ENCODE measurements at regions not wholly inside any gene's neighbourhood (a gene's known extent, or its start where the extent isn't known, plus 50 kb on each side); places are given as distances from the start of the nearest gene placed in this dataset.

DNA sequence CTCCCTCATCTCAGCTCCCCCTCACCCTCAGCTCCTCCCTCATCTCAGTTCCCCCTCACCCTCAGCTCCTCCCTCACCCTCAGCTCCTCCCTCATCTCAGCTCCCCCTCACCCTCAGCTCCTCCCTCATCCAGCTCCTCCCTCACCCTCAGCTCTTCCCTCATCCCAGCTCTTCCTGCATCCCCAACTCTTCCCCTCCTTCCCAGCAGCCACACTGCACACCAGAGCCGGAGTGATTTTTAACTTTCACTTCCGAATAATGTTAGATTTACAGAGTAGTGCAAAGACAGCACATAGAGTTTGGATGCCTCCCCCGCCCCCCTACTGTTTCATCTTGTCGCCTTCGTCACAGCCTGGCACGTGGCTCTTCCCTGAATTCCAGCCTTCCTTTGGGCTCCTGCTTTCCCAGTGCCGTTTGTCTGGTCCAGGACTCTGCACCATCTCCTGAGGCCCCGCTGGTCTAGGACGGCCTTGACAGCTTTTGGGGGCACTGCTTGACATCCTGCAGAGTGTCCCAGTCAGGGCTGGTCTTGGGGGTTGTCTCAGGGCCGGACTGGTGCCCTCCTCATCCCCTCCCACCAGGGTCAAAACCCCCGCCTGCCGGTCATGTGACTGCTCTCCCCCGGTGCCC, 110.2 kb downstream of the FAM53A start:
- Histone ChIP-seq H3K9me3 (no peaks in the 10 kb centered on the region), H3K4me2 (no peak overlapping the region), H3K4me1 (peaks cover 4% of the 10 kb centered on the region; the same call in 1 of the 3 replicates), H3K27ac (no peak overlapping the region), H3K4me3 (no peak overlapping the region)
- POLR2A ChIA-PET, result no interaction called here
- FAIRE-seq, result no peak
- WGBS (ENCODE audit: missing lambda C conversion rate), result 81% methylated on average over 8 of the region's 13 CpGs
- TF ChIP-seq, protein P1, sequence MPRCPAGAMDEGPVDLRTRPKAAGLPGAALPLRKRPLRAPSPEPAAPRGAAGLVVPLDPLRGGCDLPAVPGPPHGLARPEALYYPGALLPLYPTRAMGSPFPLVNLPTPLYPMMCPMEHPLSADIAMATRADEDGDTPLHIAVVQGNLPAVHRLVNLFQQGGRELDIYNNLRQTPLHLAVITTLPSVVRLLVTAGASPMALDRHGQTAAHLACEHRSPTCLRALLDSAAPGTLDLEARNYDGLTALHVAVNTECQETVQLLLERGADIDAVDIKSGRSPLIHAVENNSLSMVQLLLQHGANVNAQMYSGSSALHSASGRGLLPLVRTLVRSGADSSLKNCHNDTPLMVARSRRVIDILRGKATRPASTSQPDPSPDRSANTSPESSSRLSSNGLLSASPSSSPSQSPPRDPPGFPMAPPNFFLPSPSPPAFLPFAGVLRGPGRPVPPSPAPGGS (IDR thresholded peaks at IDR 0.05), result no peak
- TF ChIP-seq BHLHE40 (IDR thresholded peaks at IDR 0.05; ENCODE audit: low read depth, low read length) (no peak), MAFK (IDR thresholded peaks at IDR 0.05; ENCODE audit: partially characterized antibody) (no peak), TFCP2L1 (CRISPR knock-in tag; IDR thresholded peaks at IDR 0.05) (no peak), NR3C1 (IDR thresholded peaks at IDR 0.05) (no peak), KDM1A (IDR thresholded peaks at IDR 0.05; ENCODE audit: low read depth) (no peak), EHMT2 (IDR thresholded peaks at IDR 0.05; ENCODE audit: low read depth) (no peak), CEBPB (IDR thresholded peaks at IDR 0.05) (no peak), FOSL2 (IDR thresholded peaks at IDR 0.05) (no peak), FOSL2 (CRISPR knock-in tag; IDR thresholded peaks at IDR 0.05) (no peak), TP53 (CRISPR knock-in tag; IDR thresholded peaks at IDR 0.05) (no peak), JUNB (IDR thresholded peaks at IDR 0.05) (no peak), HOXB5 (CRISPR knock-in tag; IDR thresholded peaks at IDR 0.05) (no peak), POLR2AphosphoS2 (conservative IDR thresholded peaks at IDR 0.05; ENCODE audit: low read length) (no peak), SMC3 (IDR thresholded peaks at IDR 0.05) (no peak)
- TF ChIP-seq, protein P2, sequence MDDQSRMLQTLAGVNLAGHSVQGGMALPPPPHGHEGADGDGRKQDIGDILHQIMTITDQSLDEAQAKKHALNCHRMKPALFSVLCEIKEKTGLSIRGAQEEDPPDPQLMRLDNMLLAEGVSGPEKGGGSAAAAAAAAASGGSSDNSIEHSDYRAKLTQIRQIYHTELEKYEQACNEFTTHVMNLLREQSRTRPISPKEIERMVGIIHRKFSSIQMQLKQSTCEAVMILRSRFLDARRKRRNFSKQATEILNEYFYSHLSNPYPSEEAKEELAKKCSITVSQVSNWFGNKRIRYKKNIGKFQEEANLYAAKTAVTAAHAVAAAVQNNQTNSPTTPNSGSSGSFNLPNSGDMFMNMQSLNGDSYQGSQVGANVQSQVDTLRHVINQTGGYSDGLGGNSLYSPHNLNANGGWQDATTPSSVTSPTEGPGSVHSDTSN (IDR thresholded peaks at IDR 0.05), result no peak
- TF ChIP-seq, protein P3, sequence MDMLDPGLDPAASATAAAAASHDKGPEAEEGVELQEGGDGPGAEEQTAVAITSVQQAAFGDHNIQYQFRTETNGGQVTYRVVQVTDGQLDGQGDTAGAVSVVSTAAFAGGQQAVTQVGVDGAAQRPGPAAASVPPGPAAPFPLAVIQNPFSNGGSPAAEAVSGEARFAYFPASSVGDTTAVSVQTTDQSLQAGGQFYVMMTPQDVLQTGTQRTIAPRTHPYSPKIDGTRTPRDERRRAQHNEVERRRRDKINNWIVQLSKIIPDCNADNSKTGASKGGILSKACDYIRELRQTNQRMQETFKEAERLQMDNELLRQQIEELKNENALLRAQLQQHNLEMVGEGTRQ (IDR thresholded peaks at IDR 0.05), result no peak
- no peak for ATAC-seq
- DNase-seq (ENCODE audit: low read depth in 1 of 2, low spot score in 1 of 2), result no peak
- CTCF ChIA-PET, result interaction anchor here (0.8 to 2.3 kb wide), 5 partner anchors 9 to 166 kb away, joined by 3 to 6 read pairs (median 3); no protein-coding TSS in a partner anchor

DNA sequence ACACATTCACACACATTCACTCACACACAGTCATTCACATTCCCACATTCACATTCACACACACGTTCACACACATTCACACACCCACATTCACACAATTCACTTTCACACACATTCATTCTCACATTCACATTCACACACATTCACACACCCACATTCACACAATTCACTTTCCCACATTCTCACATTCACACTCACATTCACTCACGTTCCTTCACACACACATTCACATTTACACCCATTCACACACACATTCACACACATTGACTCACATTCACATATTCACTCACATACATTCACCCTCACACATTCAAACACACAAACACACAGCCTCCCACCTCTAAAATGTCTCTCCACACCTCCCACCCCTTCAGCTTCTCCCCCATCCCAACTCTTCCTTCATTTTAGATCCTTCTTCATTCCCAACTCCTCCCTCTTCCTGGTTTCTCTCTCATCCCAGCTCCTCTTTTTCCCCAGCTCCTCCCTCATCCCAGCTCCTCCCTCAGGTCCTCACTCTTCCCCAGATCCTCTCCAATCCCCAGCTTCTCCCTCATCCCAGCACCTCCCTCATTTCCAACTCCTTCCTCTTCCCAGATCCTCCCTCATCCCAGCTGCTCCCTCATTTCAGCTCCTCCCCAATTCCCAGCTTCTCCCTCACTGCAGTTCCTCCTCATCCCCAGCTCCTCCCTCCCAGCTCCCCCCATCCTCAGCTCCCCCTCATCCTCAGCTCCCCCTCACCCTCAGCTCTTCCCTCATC, 111.0 kb downstream of the FAM53A start:
- FAIRE-seq (no peak), ATAC-seq (no peak), DNase-seq (ENCODE audit: low read depth in 1 of 2, low spot score in 1 of 2) (no peak)
- Histone ChIP-seq H3K9me3 (no peaks in the 10 kb centered on the region), H3K4me2 (no peak overlapping the region), H3K4me1 (no peaks in the 10 kb centered on the region; the same call in 2 of the 3 replicates), H3K27ac (no peak overlapping the region), H3K4me3 (no peak overlapping the region)
- ChIA-PET CTCF (interaction anchor here (0.8 to 2.3 kb wide), 5 partner anchors 8 to 218 kb away, joined by 3 to 6 read pairs (median 4); no protein-coding TSS in a partner anchor), POLR2A (no interaction called here)
- 85% methylated on average over 2 of the region's 2 CpGs for WGBS (ENCODE audit: missing lambda C conversion rate)
- no peak for TF ChIP-seq CEBPB (IDR thresholded peaks at IDR 0.05)
- no peak for TF ChIP-seq FOXS1 (CRISPR knock-in tag; IDR thresholded peaks at IDR 0.05)
- TF ChIP-seq TP53 (CRISPR knock-in tag; IDR thresholded peaks at IDR 0.05), result no peak
- TF ChIP-seq, protein P4, sequence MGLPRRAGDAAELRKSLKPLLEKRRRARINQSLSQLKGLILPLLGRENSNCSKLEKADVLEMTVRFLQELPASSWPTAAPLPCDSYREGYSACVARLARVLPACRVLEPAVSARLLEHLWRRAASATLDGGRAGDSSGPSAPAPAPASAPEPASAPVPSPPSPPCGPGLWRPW (IDR thresholded peaks at IDR 0.05), result no peak
- no peak for TF ChIP-seq ESRRA (IDR thresholded peaks at IDR 0.05; ENCODE audit: borderline replicate concordance, low read length)
- no peak for TF ChIP-seq SMC3 (IDR thresholded peaks at IDR 0.05)
- TF ChIP-seq NPAS2 (CRISPR knock-in tag; IDR thresholded peaks at IDR 0.05; ENCODE audit: borderline replicate concordance), result no peak
- TF ChIP-seq SREBF2 (IDR thresholded peaks at IDR 0.05), result no peak
- TF ChIP-seq KDM1A (IDR thresholded peaks at IDR 0.05; ENCODE audit: low read depth), result no peak
- no peak for TF ChIP-seq BHLHE40 (IDR thresholded peaks at IDR 0.05; ENCODE audit: low read depth, low read length)
- no peak for TF ChIP-seq TFCP2L1 (CRISPR knock-in tag; IDR thresholded peaks at IDR 0.05)
- no peak for TF ChIP-seq HDAC2 (IDR thresholded peaks at IDR 0.05)
- TF ChIP-seq, protein P5, sequence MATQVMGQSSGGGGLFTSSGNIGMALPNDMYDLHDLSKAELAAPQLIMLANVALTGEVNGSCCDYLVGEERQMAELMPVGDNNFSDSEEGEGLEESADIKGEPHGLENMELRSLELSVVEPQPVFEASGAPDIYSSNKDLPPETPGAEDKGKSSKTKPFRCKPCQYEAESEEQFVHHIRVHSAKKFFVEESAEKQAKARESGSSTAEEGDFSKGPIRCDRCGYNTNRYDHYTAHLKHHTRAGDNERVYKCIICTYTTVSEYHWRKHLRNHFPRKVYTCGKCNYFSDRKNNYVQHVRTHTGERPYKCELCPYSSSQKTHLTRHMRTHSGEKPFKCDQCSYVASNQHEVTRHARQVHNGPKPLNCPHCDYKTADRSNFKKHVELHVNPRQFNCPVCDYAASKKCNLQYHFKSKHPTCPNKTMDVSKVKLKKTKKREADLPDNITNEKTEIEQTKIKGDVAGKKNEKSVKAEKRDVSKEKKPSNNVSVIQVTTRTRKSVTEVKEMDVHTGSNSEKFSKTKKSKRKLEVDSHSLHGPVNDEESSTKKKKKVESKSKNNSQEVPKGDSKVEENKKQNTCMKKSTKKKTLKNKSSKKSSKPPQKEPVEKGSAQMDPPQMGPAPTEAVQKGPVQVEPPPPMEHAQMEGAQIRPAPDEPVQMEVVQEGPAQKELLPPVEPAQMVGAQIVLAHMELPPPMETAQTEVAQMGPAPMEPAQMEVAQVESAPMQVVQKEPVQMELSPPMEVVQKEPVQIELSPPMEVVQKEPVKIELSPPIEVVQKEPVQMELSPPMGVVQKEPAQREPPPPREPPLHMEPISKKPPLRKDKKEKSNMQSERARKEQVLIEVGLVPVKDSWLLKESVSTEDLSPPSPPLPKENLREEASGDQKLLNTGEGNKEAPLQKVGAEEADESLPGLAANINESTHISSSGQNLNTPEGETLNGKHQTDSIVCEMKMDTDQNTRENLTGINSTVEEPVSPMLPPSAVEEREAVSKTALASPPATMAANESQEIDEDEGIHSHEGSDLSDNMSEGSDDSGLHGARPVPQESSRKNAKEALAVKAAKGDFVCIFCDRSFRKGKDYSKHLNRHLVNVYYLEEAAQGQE (IDR thresholded peaks at IDR 0.05), result no peak
- TF ChIP-seq, protein P6, sequence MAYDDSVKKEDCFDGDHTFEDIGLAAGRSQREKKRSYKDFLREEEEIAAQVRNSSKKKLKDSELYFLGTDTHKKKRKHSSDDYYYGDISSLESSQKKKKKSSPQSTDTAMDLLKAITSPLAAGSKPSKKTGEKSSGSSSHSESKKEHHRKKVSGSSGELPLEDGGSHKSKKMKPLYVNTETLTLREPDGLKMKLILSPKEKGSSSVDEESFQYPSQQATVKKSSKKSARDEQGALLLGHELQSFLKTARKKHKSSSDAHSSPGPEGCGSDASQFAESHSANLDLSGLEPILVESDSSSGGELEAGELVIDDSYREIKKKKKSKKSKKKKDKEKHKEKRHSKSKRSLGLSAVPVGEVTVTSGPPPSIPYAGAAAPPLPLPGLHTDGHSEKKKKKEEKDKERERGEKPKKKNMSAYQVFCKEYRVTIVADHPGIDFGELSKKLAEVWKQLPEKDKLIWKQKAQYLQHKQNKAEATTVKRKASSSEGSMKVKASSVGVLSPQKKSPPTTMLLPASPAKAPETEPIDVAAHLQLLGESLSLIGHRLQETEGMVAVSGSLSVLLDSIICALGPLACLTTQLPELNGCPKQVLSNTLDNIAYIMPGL (CRISPR knock-in tag; IDR thresholded peaks at IDR 0.05; ENCODE audit: borderline replicate concordance), result no peak
- no peak for TF ChIP-seq CBX2 (IDR thresholded peaks at IDR 0.05; ENCODE audit: borderline replicate concordance, low read depth)
- TF ChIP-seq, protein P7, sequence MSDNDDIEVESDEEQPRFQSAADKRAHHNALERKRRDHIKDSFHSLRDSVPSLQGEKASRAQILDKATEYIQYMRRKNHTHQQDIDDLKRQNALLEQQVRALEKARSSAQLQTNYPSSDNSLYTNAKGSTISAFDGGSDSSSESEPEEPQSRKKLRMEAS (IDR thresholded peaks at IDR 0.05), result no peak
- TF ChIP-seq NFE2L2 (conservative IDR thresholded peaks at IDR 0.05; ENCODE audit: low read length), result no peak

Measured in A549 (cell line).